H9 (cell line): ENCODE measurements at regions not wholly inside any gene's neighbourhood (a gene's known extent, or its start where the extent isn't known, plus 50 kb on each side); places are given as distances from the start of the nearest gene placed in this dataset.

Source experiments
- DNase-seq: peaks from one replicate; pipeline ENCODE4 v3.0.0-alpha.2; 2017
- H2AFZ ChIP-seq: one replicate; pipeline ENCODE4 v1.6.1; 2013; ENCODE audit warnings: mild to moderate bottlenecking, low read length, control low read depth, moderate library complexity
- H2AK5ac ChIP-seq: 2 replicates; pipeline ENCODE4 v1.6.1; 2013; ENCODE audit warnings: low read length, control low read depth, mixed read lengths; ENCODE audit not compliant: insufficient read length
- H2BK120ac ChIP-seq: one replicate; pipeline ENCODE4 v1.6.1; 2013; ENCODE audit warnings: low read depth, mild to moderate bottlenecking, low read length, control low read depth, inconsistent platforms; ENCODE audit not compliant: poor library complexity, severe bottlenecking
- H2BK12ac ChIP-seq: 2 replicates; pipeline ENCODE4 v1.6.1; 2013; ENCODE audit warnings: low read length, control low read depth, mixed read lengths, low read depth; ENCODE audit not compliant: insufficient read length
- H2BK15ac ChIP-seq: 2 replicates; pipeline ENCODE4 v1.6.1; 2013; ENCODE audit warnings: low read depth, low read length, control low read depth
- H2BK20ac ChIP-seq: one replicate; pipeline ENCODE4 v1.6.1; 2013; ENCODE audit warnings: low read depth, mild to moderate bottlenecking, low read length, control low read depth, inconsistent platforms; ENCODE audit not compliant: poor library complexity, severe bottlenecking
- H2BK5ac ChIP-seq: 2 replicates; pipeline ENCODE4 v1.6.1; 2013; ENCODE audit warnings: low read length, control low read depth, mixed read lengths; ENCODE audit not compliant: insufficient read length
- H3K14ac ChIP-seq: 2 replicates; pipeline ENCODE4 v1.6.1; 2013; ENCODE audit warnings: low read length, control low read depth; ENCODE audit not compliant: insufficient read depth
- H3K18ac ChIP-seq: 2 replicates; pipeline ENCODE4 v1.6.1; 2013; ENCODE audit warnings: low read depth, mild to moderate bottlenecking, mixed read lengths, low read length, control low read depth; ENCODE audit not compliant: insufficient read length
- H3K23ac ChIP-seq: 2 replicates; pipeline ENCODE4 v1.6.1; 2013; ENCODE audit warnings: low read length, control low read depth, mixed read lengths, low read depth; ENCODE audit not compliant: insufficient read length
- H3K23me2 ChIP-seq: 2 replicates; pipeline ENCODE4 v1.6.1; 2013; ENCODE audit warnings: low read depth, mild to moderate bottlenecking, mixed read lengths, low read length, control low read depth; ENCODE audit not compliant: insufficient read length, poor library complexity, severe bottlenecking
- H3K27ac ChIP-seq: 2 replicates; pipeline ENCODE4 v1.5.1; 2013; ENCODE audit warnings: low read length, control low read depth, mixed read lengths, low read depth; ENCODE audit not compliant: insufficient read length
- H3K27me3 ChIP-seq: 2 replicates; pipeline ENCODE4 v1.6.1; 2013; ENCODE audit warnings: low read length, control low read depth, inconsistent platforms; ENCODE audit not compliant: insufficient read depth
- H3K4ac ChIP-seq: 2 replicates; pipeline ENCODE4 v1.6.1; 2013; ENCODE audit warnings: low read depth, mild to moderate bottlenecking, control low read depth, inconsistent platforms, low read length, moderate library complexity
- H3K4me1 ChIP-seq: 2 replicates; pipeline ENCODE4 v1.6.1; 2013; ENCODE audit warnings: low read length, control low read depth, inconsistent platforms; ENCODE audit not compliant: insufficient read depth
- H3K4me2 ChIP-seq: 2 replicates; pipeline ENCODE4 v1.6.1; 2013; ENCODE audit warnings: low read length, control low read depth, mixed read lengths; ENCODE audit not compliant: insufficient read length, insufficient read depth
- H3K56ac ChIP-seq: 2 replicates; pipeline ENCODE4 v1.6.1; 2013; ENCODE audit warnings: low read depth, mild to moderate bottlenecking, mixed read lengths, low read length, control low read depth; ENCODE audit not compliant: insufficient read length
- H3K79me1 ChIP-seq: 2 replicates; pipeline ENCODE4 v1.6.1; 2013; ENCODE audit warnings: low read depth, mild to moderate bottlenecking, moderate library complexity, low read length, control low read depth, inconsistent platforms; ENCODE audit not compliant: insufficient read depth, poor library complexity, severe bottlenecking
- H3K79me2 ChIP-seq: 2 replicates; pipeline ENCODE4 v1.6.1; 2013; ENCODE audit warnings: low read length, control low read depth, inconsistent platforms; ENCODE audit not compliant: insufficient read depth
- H3K9ac ChIP-seq: 2 replicates; pipeline ENCODE4 v1.6.1; 2013; ENCODE audit warnings: low read length, control low read depth, mixed read lengths; ENCODE audit not compliant: insufficient read length; ENCODE audit errors: extremely low read depth
- H3K9me3 ChIP-seq: one replicate; pipeline ENCODE4 v1.6.1; 2013; ENCODE audit warnings: low read depth, low read length, inconsistent platforms; ENCODE audit not compliant: control insufficient read depth
- H3T11ph ChIP-seq: one replicate; pipeline ENCODE4 v1.6.1; 2013; ENCODE audit warnings: mild to moderate bottlenecking, low read length, control low read depth, inconsistent platforms
- H4K20me1 ChIP-seq: one replicate; pipeline ENCODE4 v1.6.1; 2013; ENCODE audit not compliant: control insufficient read depth, insufficient read length, insufficient read depth
- H4K5ac ChIP-seq: 2 replicates; pipeline ENCODE4 v1.6.1; 2013; ENCODE audit warnings: low read depth, mild to moderate bottlenecking, mixed read lengths, low read length, control low read depth; ENCODE audit not compliant: insufficient read length
- H4K8ac ChIP-seq: replicated peaks from 2 replicates; pipeline ENCODE4 v1.6.1; 2013; ENCODE audit warnings: low read length, control low read depth, mixed read lengths, low read depth; ENCODE audit not compliant: insufficient read length
- H4K91ac ChIP-seq: 2 replicates; pipeline ENCODE4 v1.6.1; 2013; ENCODE audit warnings: low read depth, mild to moderate bottlenecking, moderate library complexity, mixed read lengths, low read length, control low read depth; ENCODE audit not compliant: insufficient read length
- H3K27ac Mint-ChIP-seq, 3 experiments: 2 replicates in 2 of 3; 3 replicates in 1 of 3; pipeline ENCODE4 v1.8.0; 2020 to 2021; ENCODE audit warnings: mixed read lengths in 3 of 3, mild to moderate bottlenecking in 1 of 3, moderate library complexity in 1 of 3
- H3K27me3 Mint-ChIP-seq: 2 replicates; pipeline ENCODE4 v1.8.0; 2021; ENCODE audit warnings: low read depth, mild to moderate bottlenecking, moderate library complexity, mixed read lengths
- H3K36me3 Mint-ChIP-seq, 3 experiments: 2 replicates in 2 of 3; 3 replicates in 1 of 3; pipeline ENCODE4 v1.8.0; 2020 to 2021; ENCODE audit warnings: low read depth in 3 of 3, mixed read lengths in 3 of 3; ENCODE audit not compliant: insufficient read depth in 1 of 3
- H3K4me1 Mint-ChIP-seq, 2 experiments: 2 replicates each; pipeline ENCODE4 v1.8.0; 2020; ENCODE audit warnings: mixed read lengths in 2 of 2
- H3K4me3 Mint-ChIP-seq, 2 experiments: 2 replicates in 1 of 2; 3 replicates in 1 of 2; pipeline ENCODE4 v1.8.0; 2020 to 2021; ENCODE audit warnings: mild to moderate bottlenecking in 2 of 2, mixed read lengths in 2 of 2, moderate library complexity in 1 of 2
- H3K9me3 Mint-ChIP-seq, 2 experiments: 2 replicates in 1 of 2; 3 replicates in 1 of 2; pipeline ENCODE4 v1.8.0; 2020; ENCODE audit warnings: mild to moderate bottlenecking in 2 of 2, mixed read lengths in 2 of 2, moderate library complexity in 1 of 2
- whole genome bisulfite sequencing: extraction: QIAGEN DNeasy Blood & Tissue Kit; methylation state at CpG from one replicate; pipeline ENCODE4 v1.1.7; 2013; ENCODE audit warnings: missing lambda C conversion rate, low lambda C conversion rate, mixed read lengths; ENCODE audit not compliant: insufficient read length; ENCODE audit errors: extremely low coverage; 5-methylcytosine and 5-hydroxymethylcytosine counted together
- TF ChIP-seq, protein P1 (sequence below): fragments of 200-600 bp; sonication (generic); conservative IDR thresholded peaks from 3 replicates; pipeline ENCODE4 v1.8.0; 2021; ENCODE audit warnings: antibody characterized with exemption, mild to moderate bottlenecking

DNA sequence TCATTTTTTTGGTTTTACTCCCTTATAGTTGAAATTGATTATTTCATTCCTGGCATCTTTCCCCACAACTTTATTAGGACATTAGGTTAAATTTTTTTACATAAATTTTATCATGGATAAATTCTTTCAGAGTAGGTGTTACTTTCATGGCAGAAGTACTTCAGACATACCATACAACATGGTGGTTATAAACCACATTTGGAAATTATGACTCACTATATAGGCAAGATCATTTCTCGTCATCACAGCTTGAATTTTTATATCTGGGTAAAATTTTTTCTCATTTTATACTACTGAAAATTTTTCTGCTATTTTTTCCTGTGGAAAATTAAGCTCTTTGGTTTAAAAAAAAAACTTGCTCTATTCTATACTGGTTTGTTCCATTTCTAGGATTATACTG, 111.9 kb upstream of the COL5A2 start:
- Histone ChIP-seq H4K5ac (no peak overlapping the region), H3K18ac (no peak overlapping the region), H3K14ac (no peak overlapping the region), H2BK12ac (no peak overlapping the region), H2BK5ac (no peak overlapping the region), H3K4me2 (no peak overlapping the region), H2BK15ac (no peak overlapping the region), H3K9me3 (no peaks in the 10 kb centered on the region), H2BK20ac (no peak overlapping the region), H3K27me3 (no peaks in the 10 kb centered on the region), H3K79me1 (no peaks in the 10 kb centered on the region), H3K4me1 (no peaks in the 10 kb centered on the region), H3K9ac (no peak overlapping the region), H3K56ac (no peak overlapping the region), H3K27ac (no peak overlapping the region), H2AK5ac (no peak overlapping the region), H2AFZ (no peak overlapping the region), H3K4ac (no peak overlapping the region), H3T11ph (no peak overlapping the region), H2BK120ac (no peak overlapping the region), H3K79me2 (no peaks in the 10 kb centered on the region), H3K23ac (no peak overlapping the region), H4K20me1 (no peaks in the 10 kb centered on the region), H3K23me2 (no peaks in the 10 kb centered on the region), H4K8ac (no peak overlapping the region), H4K91ac (no peak overlapping the region)
- no peaks in the 10 kb centered on the region for H3K36me3 Mint-ChIP-seq
- no peaks in the 10 kb centered on the region for H3K27me3 Mint-ChIP-seq
- H3K27ac Mint-ChIP-seq = no peak overlapping the region
- H3K9me3 Mint-ChIP-seq = peaks cover 0 to 3% of the 10 kb centered on the region in 2 experiments; a peak in 1 of 5 replicates
- TF ChIP-seq, protein P1, sequence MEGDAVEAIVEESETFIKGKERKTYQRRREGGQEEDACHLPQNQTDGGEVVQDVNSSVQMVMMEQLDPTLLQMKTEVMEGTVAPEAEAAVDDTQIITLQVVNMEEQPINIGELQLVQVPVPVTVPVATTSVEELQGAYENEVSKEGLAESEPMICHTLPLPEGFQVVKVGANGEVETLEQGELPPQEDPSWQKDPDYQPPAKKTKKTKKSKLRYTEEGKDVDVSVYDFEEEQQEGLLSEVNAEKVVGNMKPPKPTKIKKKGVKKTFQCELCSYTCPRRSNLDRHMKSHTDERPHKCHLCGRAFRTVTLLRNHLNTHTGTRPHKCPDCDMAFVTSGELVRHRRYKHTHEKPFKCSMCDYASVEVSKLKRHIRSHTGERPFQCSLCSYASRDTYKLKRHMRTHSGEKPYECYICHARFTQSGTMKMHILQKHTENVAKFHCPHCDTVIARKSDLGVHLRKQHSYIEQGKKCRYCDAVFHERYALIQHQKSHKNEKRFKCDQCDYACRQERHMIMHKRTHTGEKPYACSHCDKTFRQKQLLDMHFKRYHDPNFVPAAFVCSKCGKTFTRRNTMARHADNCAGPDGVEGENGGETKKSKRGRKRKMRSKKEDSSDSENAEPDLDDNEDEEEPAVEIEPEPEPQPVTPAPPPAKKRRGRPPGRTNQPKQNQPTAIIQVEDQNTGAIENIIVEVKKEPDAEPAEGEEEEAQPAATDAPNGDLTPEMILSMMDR = no peak
- no peak overlapping the region for H3K4me3 Mint-ChIP-seq
- peaks cover 9 to 12% of the 10 kb centered on the region in 2 experiments for H3K4me1 Mint-ChIP-seq
- no CpG with 5 or more reads among the region's 1 CpG for WGBS
- no peak for DNase-seq
